Heart right ventricle (tissue), 16 donors: ENCODE measurements at regions not wholly inside any gene's neighbourhood (a gene's known extent, or its start where the extent isn't known, plus 50 kb on each side); places are given as distances from the start of the nearest gene placed in this dataset.
A peak's percentile ranks its signal among the peaks of the same experiment; 100 is the strongest.

Source experiments
- ATAC-seq, 8 donors: fragments of 200-7000 bp; cut with Tn5 transposase; one replicate each; pipeline ENCODE4 v1.9.1; 2020; ENCODE audit warnings: mild to moderate bottlenecking in 8 of 8, moderate library complexity in 8 of 8, moderate number of reproducible peaks in 1 of 8
- DNase-seq, 2 donors: peaks; one replicate each; pipeline ENCODE4 v3.0.0-alpha.2; 2020
- H3K27ac ChIP-seq, 10 donors: fragments of 200-600 bp; sonication (generic) in 2 of 10; one replicate each; pipeline versions ENCODE4 v1.5.0 to v1.8.0; 2020 to 2022; ENCODE audit warnings: mild to moderate bottlenecking in 3 of 10
- H3K27me3 ChIP-seq, 7 donors: fragments of 200-600 bp; one replicate each; pipeline ENCODE4 v1.8.0; 2021 to 2022; ENCODE audit warnings: mild to moderate bottlenecking in 2 of 7
- H3K36me3 ChIP-seq, 9 donors: fragments of 200-600 bp; sonication (generic) in 1 of 9; one replicate each; pipeline versions ENCODE4 v1.5.0 to v1.8.0; 2020 to 2022; ENCODE audit warnings: mild to moderate bottlenecking in 2 of 9
- H3K4me1 ChIP-seq, 9 donors: fragments of 200-600 bp; sonication (generic) in 1 of 9; one replicate each; pipeline versions ENCODE4 v1.5.0 to v1.8.0; 2020 to 2022; ENCODE audit warnings: mild to moderate bottlenecking in 4 of 9
- H3K4me3 ChIP-seq, 10 donors: fragments of 200-600 bp; sonication (generic) in 2 of 10; one replicate each; pipeline versions ENCODE4 v1.5.0 to v1.8.0; 2020 to 2022; ENCODE audit warnings: mild to moderate bottlenecking in 7 of 10, moderate library complexity in 2 of 10
- H3K9me3 ChIP-seq, 11 donors: fragments of 200-600 bp in 10 of 11; sonication (generic) in 2 of 11; one replicate each; pipeline versions ENCODE4 v1.5.0 to v1.8.0; 2013 to 2022; ENCODE audit warnings: mild to moderate bottlenecking in 2 of 11, control low read depth in 1 of 11, moderate library complexity in 1 of 11
- CTCF ChIP-seq, 9 donors: fragments of 200-600 bp; sonication (generic) in 2 of 9; IDR thresholded peaks; one replicate each; pipeline versions ENCODE4 v1.5.0 to v1.8.0; 2021 to 2022; ENCODE audit warnings: antibody characterized with exemption in 9 of 9, mild to moderate bottlenecking in 5 of 9, moderate library complexity in 1 of 9
- WGBS, 2 donors: extraction: QIAGEN DNeasy Blood & Tissue Kit; methylation state at CpG; one replicate each; pipeline ENCODE4 v1.1.7; 2013; ENCODE audit warnings: inconsistent platforms in 1 of 2; 5-methylcytosine and 5-hydroxymethylcytosine counted together
- intact Hi-C, 10 donors: fragments of 100-400 bp; cut with DNase I; formaldehyde crosslinking; loops; one replicate each; pipeline versions ENCODE4 v1.11.1 to v1.14.2; 2022
- donor health status: Arrhythmogenic right ventricular cardiomyopathy.
- donor health status: ischemic (EF 13 %, LVEDD 7.1; RV severe dilation, severe dysfunction).
- donor health status: healthy with polysubstance abuse.
- donor health status: DM: no; HTN: yes; CAD: no.
- donor health status: DM: no; HTN: no; CAD: no.
- donor health status: ischemic (EF 25% LVEDD 6.9; RV normal size, moderate dysfunction).
- donor health status: ischemic (EF 25% LVEDD 5.7; RV mildly dilated, moderate dysfunction).
- donor health status: healthy.
- donor health status: DM: yes; HTN: yes; CAD: no.
- donor health status: Ischemic cardiomyopathy.
- donor health status: ischemic (EF 35%, LVEDD 5.7; RV mildly dilated, moderate dysfunction).
- donor health status: nonischemic (EF 11% LVEDD 7.7; RV severe dilation, severe dysfunction).
- donor health status: DM: yes; HTN: yes; CAD: no.
- donor health status: PGD.
- donor health status: ischemic (EF 29% LVEDD 5.4; RV normal size, mild dysfunction).
- donor health status: nonischemic (EF 23%, LVEDD 6.1; RV moderate dilation, normal function).

GRCh38 chr10:83734278-83734677 is 405.0 kb upstream of the GHITM start:
- Histone ChIP-seq H3K4me3 (no peak overlapping the region), H3K27ac (no peak overlapping the region), H3K36me3 (no peaks in the 10 kb centered on the region), H3K4me1 (no peaks in the 10 kb centered on the region), H3K9me3 (peaks cover 0 to 46% (median 18%) of the 10 kb centered on the region in 11 donors), H3K27me3 (no peaks in the 10 kb centered on the region)
- intact Hi-C loops, result no loop called here
- no peak for TF ChIP-seq CTCF (IDR thresholded peaks at IDR 0.05)
- ATAC-seq (no peak), DNase-seq (no peak)

GRCh38 chr10:83736008-83736407 is 403.3 kb upstream of the GHITM start:
- peaks cover 0 to 58% (median 18%) of the 10 kb centered on the region in 11 donors for H3K9me3 ChIP-seq
- intact Hi-C loops, result no loop called here
- DNase-seq, result peak in 1 of 2 donors; percentile 10
- no peaks in the 10 kb centered on the region for H3K27me3 ChIP-seq
- H3K36me3 ChIP-seq, result no peaks in the 10 kb centered on the region
- WGBS, 2 donors, result 53 to 62% methylated on average over 1 of the region's 1 CpG
- H3K27ac ChIP-seq, result no peak overlapping the region
- no peaks in the 10 kb centered on the region for H3K4me1 ChIP-seq
- TF ChIP-seq CTCF (IDR thresholded peaks at IDR 0.05), result no peak
- H3K4me3 ChIP-seq, result no peak overlapping the region
- peak in 4 of 8 donors; percentile 42 to 85 (median 59) for ATAC-seq

DNA sequence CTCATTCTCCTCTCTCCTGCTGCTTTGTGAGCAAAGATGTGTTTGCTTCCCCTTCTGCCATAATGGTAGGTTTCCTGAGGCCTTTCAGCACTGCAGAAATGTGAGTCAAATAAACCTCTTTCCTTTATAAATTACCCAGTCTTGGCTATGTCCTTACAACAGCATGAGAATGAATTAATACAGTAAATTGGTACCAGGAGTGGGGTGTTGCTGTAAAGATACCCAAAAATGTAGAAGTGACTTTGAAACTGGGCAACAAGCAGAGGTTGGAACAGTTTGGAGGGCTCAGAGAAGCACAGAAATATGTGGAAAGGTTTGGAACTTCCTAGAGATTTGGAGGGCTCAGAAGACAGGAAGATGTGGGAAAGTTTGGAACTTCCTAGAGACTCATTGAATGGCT is 388.7 kb upstream of the GHITM start:
- DNase-seq, result no peak
- TF ChIP-seq CTCF (IDR thresholded peaks at IDR 0.05), result no peak
- intact Hi-C loops, result no loop called here
- H3K27ac ChIP-seq, result no peak overlapping the region
- H3K4me3 ChIP-seq, result no peak overlapping the region
- ATAC-seq, result no peak
- H3K4me1 ChIP-seq, result no peaks in the 10 kb centered on the region
- no peaks in the 10 kb centered on the region for H3K36me3 ChIP-seq
- peaks cover 0 to 77% (median 27%) of the 10 kb centered on the region in 11 donors for H3K9me3 ChIP-seq
- no peaks in the 10 kb centered on the region for H3K27me3 ChIP-seq

DNA sequence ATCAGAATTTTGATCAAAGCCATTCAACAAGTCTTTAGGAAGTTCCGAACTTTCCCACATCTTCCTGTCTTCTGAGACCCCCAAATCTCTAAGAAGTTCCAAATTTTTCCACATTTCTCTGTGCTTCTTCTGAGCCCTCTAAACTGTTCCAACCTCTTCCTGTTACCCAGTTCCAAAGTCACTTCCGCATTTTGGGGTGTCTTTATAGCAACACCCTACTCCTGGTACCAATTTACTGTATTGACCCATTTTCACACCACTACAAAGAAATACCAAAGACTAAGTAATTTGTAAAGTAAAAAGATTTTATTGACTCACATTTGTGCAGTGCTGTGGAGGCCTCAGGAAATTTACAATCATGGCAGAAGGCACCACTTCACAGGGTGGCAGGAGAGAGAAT is 385.8 kb upstream of the GHITM start:
- 92 to 94% methylated on average over 2 of the region's 2 CpGs for WGBS, 2 donors
- no peak for DNase-seq
- Histone ChIP-seq H3K4me1 (no peaks in the 10 kb centered on the region), H3K27ac (no peak overlapping the region), H3K36me3 (no peaks in the 10 kb centered on the region), H3K27me3 (no peaks in the 10 kb centered on the region), H3K4me3 (no peak overlapping the region), H3K9me3 (peaks cover 0 to 79% (median 27%) of the 10 kb centered on the region in 11 donors)
- no peak for TF ChIP-seq CTCF (IDR thresholded peaks at IDR 0.05)
- intact Hi-C loops, result no loop called here
- ATAC-seq, result no peak

- H3K4me3 ChIP-seq, result no peak overlapping the region
- peaks cover 0 to 72% (median 29%) of the 10 kb centered on the region in 11 donors for H3K9me3 ChIP-seq
- no peak overlapping the region for H3K27ac ChIP-seq
- no peaks in the 10 kb centered on the region for H3K4me1 ChIP-seq
- intact Hi-C loops, result no loop called here
- no peak for DNase-seq
- no peak for ATAC-seq
- TF ChIP-seq CTCF (IDR thresholded peaks at IDR 0.05), result no peak
- H3K27me3 ChIP-seq, result no peaks in the 10 kb centered on the region
- no peaks in the 10 kb centered on the region for H3K36me3 ChIP-seq
- 68 to 69% methylated on average over 1 of the region's 1 CpG for WGBS, 2 donors
Measured at GRCh38 chr10:83754857-83755256, 384.5 kb upstream of the GHITM start.
